ENCODE measurements at regions not wholly inside any gene's neighbourhood (a gene's known extent, or its start where the extent isn't known, plus 50 kb on each side); places are given as distances from the start of the nearest gene placed in this dataset.

DNA sequence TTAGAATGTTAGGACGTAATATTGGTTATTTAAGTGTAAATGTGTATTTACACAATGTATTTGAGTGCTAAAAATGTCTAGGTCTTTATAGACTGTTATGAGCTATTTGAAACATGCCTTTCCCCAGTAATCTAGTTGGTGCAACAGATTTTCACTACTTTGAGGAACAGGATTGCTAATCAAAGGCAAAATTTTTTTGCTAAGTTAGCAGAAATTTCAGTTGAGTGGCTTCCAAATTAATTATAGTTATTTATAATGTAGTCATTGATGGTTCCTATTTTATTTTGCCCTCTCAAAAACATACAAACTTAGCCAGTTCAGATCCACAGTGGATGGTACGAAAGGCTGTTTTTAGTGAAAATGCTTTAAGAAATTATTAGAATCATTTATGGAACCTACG, 78.7 kb upstream of the LYZL2 start:
- TF ChIP-seq, protein P1, sequence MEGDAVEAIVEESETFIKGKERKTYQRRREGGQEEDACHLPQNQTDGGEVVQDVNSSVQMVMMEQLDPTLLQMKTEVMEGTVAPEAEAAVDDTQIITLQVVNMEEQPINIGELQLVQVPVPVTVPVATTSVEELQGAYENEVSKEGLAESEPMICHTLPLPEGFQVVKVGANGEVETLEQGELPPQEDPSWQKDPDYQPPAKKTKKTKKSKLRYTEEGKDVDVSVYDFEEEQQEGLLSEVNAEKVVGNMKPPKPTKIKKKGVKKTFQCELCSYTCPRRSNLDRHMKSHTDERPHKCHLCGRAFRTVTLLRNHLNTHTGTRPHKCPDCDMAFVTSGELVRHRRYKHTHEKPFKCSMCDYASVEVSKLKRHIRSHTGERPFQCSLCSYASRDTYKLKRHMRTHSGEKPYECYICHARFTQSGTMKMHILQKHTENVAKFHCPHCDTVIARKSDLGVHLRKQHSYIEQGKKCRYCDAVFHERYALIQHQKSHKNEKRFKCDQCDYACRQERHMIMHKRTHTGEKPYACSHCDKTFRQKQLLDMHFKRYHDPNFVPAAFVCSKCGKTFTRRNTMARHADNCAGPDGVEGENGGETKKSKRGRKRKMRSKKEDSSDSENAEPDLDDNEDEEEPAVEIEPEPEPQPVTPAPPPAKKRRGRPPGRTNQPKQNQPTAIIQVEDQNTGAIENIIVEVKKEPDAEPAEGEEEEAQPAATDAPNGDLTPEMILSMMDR (IDR thresholded peaks at IDR 0.05), result no peak
- TF ChIP-seq ZFX (IDR thresholded peaks at IDR 0.05; ENCODE audit: borderline replicate concordance), result no peak
